HEK293 (cell line): ENCODE measurements at regions not wholly inside any gene's neighbourhood (a gene's known extent, or its start where the extent isn't known, plus 50 kb on each side); places are given as distances from the start of the nearest gene placed in this dataset.

ENCODE experiments used
- CTCF ChIP-seq: fragments of 450-650 bp; formaldehyde crosslinking; IDR thresholded peaks from 2 replicates; pipeline ENCODE4 v1.5.1; 2016; ENCODE audit warnings: missing biosample characterization, missing genetic modification characterization
- OSR2 ChIP-seq: fragments of 450-650 bp; formaldehyde crosslinking; IDR thresholded peaks from 2 replicates; pipeline ENCODE4 v1.5.1; 2016; ENCODE audit warnings: missing biosample characterization, missing genetic modification characterization
- PRDM10 ChIP-seq: fragments of 450-650 bp; formaldehyde crosslinking; IDR thresholded peaks from 2 replicates; pipeline ENCODE4 v1.5.1; 2016; ENCODE audit warnings: missing biosample characterization, missing genetic modification characterization
- REST ChIP-seq: fragments of 450-650 bp; formaldehyde crosslinking; IDR thresholded peaks from 2 replicates; pipeline ENCODE4 v1.5.1; 2016; ENCODE audit warnings: missing biosample characterization, missing genetic modification characterization
- ZFP37 ChIP-seq: fragments of 450-650 bp; formaldehyde crosslinking; IDR thresholded peaks from 2 replicates; pipeline ENCODE4 v1.5.1; 2016; ENCODE audit warnings: missing biosample characterization, missing genetic modification characterization
- ZNF24 ChIP-seq: fragments of 450-650 bp; formaldehyde crosslinking; IDR thresholded peaks from 2 replicates; pipeline ENCODE4 v1.5.1; 2016; ENCODE audit warnings: missing biosample characterization, missing genetic modification characterization
- ZNF416 ChIP-seq: fragments of 450-650 bp; formaldehyde crosslinking; IDR thresholded peaks from 2 replicates; pipeline ENCODE4 v1.5.1; 2016; ENCODE audit warnings: missing biosample characterization, missing genetic modification characterization
- ZNF518A ChIP-seq: fragments of 450-650 bp; formaldehyde crosslinking; conservative IDR thresholded peaks from 2 replicates; pipeline ENCODE4 v1.5.1; 2016; ENCODE audit warnings: low read depth, missing biosample characterization, missing genetic modification characterization
- ZNF792 ChIP-seq: fragments of 450-650 bp; formaldehyde crosslinking; IDR thresholded peaks from 2 replicates; pipeline ENCODE4 v1.5.1; 2016; ENCODE audit warnings: missing biosample characterization, missing genetic modification characterization

GRCh38 chr1:25126562-25126961 lies 105.7 kb downstream of the SYF2 start:
- TF ChIP-seq ZFP37, result no peak
- no peak for TF ChIP-seq OSR2 (tag by site-specific recombination)
- TF ChIP-seq ZNF792 (tag by site-specific recombination), result no peak
- no peak for TF ChIP-seq ZNF416 (tag by site-specific recombination)
- no peak for TF ChIP-seq REST (tag by site-specific recombination)
- TF ChIP-seq CTCF (tag by site-specific recombination), result no peak
- TF ChIP-seq ZNF518A (tag by site-specific recombination), result no peak
- TF ChIP-seq PRDM10 (tag by site-specific recombination), result no peak
- TF ChIP-seq ZNF24 (tag by site-specific recombination), result no peak
